ENCODE measurements at regions not wholly inside any gene's neighbourhood (a gene's known extent, or its start where the extent isn't known, plus 50 kb on each side); places are given as distances from the start of the nearest gene placed in this dataset.

GRCh38 chr12:88251798-88252197 lies 109.7 kb downstream of the TMTC3 start:
- no peak for DNase-seq

DNA sequence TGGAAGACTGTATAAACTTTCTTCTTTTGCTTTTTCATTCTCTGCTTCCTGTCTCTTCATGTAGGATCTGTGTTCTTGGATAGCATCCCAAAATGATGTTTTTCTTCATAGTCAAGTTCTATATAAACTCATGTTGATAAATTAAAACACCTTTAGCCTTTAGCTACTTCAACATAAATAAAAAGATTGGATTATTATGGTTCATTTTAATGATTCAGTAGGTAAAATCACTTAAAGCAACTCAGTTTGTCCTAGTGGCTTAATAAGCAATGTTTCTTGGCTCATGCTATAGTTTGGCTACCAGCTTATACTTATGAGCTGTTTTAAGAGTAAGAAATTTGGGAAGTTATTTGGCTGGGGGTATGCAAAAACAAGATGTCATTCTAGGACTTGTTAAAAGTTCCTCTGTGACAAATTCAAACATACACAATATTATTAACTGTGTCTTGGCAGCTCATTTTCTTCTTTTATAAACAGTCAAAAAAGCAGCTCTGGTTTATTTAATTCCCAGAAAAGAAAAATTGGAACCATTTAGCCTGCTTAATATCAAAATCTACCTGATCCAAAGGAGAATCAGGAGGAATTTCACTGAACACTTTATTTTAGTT lies 111.4 kb downstream of the TMTC3 start:
- no peak for DNase-seq

- DNase-seq = no peak
Observed at GRCh38 chr12:88255224-88255623, 113.1 kb downstream of the TMTC3 start.

GRCh38 chr12:88255847-88256246 lies 113.7 kb downstream of the TMTC3 start:
- no peak for DNase-seq

GRCh38 chr12:88258396-88258795 lies 116.3 kb downstream of the TMTC3 start:
- DNase-seq = no peak

DNA sequence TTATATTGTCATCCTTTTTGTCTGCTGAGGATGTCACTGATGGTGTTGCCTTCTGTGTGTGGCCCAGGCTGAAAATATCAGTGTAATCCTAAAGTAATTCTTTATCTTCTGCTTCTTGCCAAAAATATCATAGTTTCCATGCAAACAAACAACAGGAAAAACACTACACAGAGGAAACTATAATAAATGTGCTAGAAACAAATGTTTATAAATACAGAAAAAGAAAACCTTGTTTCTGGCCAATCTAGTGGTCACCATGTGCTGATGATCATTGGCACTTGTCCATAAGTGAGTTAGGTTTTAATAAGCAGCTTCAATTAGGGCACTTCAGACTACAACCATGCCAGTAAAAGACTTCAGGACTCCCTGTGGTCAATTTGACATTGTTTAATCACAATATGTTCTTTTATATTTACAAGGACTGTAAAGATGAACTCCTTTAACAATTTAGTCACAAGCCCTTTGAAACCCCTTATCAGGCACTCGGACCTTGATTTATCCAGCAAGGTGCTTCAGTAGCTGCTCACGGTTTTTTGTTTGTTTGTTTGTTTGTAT lies 124.8 kb downstream of the TMTC3 start:
- DNase-seq = peak; percentile 10

DNA sequence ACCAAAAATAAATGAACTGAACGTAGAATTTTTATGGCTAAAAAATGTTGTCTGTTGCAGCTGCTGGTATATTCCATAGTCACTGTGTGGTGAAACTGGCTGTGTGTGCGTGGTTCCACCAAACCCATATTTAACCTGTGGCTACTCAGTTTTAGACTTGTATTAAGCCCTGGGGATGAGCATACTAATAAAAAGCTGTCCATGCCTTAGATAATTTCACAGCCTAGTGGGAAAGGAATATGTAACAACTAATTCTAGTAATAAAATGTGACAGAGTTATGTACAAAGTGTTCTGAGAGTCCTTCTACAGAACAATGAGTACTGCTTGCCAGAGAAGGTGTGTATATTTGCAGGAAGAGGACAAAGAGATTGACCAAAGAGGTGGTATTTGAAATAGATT lies 125.5 kb downstream of the TMTC3 start:
- DNase-seq = no peak

- DNase-seq = no peak
Observed at GRCh38 chr12:88272456-88272855, 130.3 kb downstream of the TMTC3 start.

GRCh38 chr12:88273450-88273849 lies 131.3 kb downstream of the TMTC3 start:
- DNase-seq = no peak

DNA sequence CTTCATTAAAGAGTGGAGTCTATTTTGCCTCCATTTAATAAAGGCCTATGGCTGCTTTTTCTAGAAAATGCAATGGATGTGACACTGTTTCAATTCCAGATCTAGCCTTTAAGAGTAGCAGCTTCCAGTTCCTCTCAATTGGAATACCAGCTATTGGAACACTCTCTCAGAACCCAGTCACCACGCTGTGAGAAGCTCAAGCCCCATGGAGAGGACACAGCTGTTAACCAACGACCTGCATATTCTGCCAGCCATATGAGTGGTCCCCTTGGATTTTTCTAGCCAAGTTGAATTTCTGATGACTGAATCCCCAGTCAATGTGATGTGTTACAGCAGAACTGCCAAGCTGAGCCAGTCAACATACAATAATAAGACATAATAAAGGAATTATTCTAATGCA lies 131.8 kb downstream of the TMTC3 start:
- no peak for DNase-seq

- no peak for DNase-seq
Observed at GRCh38 chr12:88291498-88292131, 149.5 kb downstream of the TMTC3 start.

DNA sequence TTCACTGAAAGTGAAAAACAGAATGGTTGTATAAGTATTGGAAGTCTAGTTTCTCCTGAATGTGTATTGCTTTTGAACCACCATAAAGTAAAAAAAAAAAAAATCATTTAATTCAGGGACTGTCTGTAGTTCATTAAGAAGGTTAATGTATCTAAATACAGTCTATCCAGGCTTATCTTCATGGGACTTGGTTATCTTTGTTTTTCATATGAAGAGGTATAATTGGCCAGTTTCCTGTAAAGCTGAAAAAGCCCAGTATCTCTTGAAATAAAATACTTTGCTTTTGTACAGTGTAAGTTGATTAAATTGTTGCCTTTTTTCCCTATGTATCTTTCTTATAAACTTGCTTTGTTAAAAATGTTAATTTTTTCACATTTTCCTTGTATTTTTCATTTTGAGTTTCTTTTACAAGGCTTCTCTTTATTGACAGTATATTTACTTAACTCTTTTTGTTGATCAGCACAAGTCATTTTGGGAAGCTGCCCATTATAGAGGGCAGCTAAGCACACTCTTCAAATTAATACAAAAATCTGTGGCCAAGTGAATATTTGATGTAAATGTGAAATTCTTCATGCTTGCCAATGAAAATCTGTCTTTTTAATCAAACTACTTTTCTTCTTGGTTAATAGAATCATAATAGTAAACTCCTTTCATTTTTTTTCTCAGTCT lies 156.0 kb downstream of the TMTC3 start:
- no peak for DNase-seq

DNA sequence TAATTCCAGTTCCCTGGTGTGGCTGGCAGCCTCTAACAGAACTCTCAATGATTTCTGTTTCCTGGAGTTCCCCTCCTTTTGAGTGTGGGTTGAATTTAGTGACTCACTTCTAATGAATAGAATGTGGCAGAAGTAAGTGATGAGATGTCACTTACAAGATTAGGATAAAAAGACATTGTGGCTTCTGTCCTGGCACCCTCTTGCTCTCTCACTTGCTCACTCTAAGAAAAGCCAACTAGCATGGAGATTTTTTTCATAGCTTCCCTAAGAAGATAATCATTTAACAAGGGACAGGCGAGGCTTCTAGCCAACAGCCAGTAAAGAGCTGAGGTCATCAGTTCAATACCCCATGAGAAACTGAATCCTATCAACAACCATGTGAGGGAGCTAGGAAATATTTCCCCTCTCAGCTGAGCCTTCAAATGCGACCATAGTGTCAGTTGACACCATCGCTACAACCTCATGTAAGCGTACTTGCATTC lies 156.7 kb downstream of the TMTC3 start:
- no peak for DNase-seq

- DNase-seq = no peak
Observed at GRCh38 chr12:88299567-88300101, 157.5 kb downstream of the TMTC3 start.

DNA sequence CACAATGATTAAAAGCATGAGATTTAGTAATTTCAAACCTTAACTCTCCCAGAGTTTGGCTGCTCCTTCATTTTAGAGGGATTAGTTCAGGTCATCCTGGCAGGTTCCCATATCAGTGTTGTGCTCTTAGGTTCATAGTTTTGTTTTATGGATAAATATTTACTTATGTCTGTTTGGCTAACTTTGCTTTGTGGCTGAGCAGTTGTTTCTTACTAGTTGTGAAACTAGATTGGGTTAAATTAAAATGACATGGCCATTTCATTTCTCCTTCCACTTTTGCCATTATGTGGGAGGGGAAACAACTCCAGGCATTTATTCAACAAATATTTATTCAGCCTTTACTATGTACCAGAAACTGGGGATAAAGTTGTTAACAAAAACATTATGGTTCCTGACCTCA lies 158.8 kb downstream of the TMTC3 start:
- no peak for DNase-seq

GRCh38 chr12:88303335-88303734 lies 161.2 kb downstream of the TMTC3 start:
- no peak for DNase-seq

- DNase-seq = no peak
Observed at GRCh38 chr12:88305254-88305890, 163.3 kb downstream of the TMTC3 start.

- DNase-seq = no peak
Observed at GRCh38 chr12:88306471-88307069, 164.5 kb downstream of the TMTC3 start.

- no peak for DNase-seq
Observed at GRCh38 chr12:88307961-88308360, 165.9 kb downstream of the TMTC3 start.

GRCh38 chr12:88308825-88309224 lies 166.7 kb downstream of the TMTC3 start:
- no peak for DNase-seq

DNA sequence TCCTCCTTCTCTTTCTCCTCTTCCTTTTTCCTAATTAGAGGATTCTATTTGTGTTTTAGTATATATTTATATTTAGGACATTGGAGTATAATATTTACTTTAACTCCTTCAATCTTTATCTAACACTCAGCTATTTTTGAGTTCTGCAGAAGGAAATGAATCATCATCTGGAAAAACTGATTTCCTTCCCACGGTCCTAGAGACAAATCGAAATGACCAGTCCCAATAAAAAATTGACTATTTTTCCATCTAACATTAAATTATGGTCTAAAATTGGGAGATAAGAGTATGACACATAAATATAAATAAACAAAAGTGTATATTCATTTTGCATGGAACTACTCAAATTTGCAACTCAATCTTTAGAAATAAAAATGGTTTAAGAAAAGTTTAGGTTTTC lies 167.4 kb downstream of the TMTC3 start:
- no peak for DNase-seq

DNA sequence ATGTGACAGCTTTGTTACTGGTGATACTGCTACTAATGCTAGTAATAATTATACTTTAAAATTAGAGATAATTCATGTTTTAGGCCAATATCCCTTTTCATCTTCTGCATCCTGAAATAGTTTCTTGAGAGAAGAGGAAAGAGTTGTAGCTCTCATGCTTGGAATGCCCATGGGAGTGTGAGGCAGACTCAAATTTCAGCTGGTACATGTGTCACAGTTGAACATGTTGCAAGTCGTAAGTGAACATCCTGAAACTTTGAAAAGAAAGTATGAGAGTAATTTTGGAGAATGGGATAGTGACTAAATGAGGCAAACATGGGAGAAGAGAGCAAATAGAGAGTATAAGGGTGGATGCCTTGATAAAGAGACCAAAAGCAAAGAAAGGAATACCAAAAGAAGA lies 168.0 kb downstream of the TMTC3 start:
- no peak for DNase-seq

Data from renal pelvis (tissue), 1 donor.